K562 (cell line): ENCODE measurements at regions not wholly inside any gene's neighbourhood (a gene's known extent, or its start where the extent isn't known, plus 50 kb on each side); places are given as distances from the start of the nearest gene placed in this dataset.

Experiments
- ATF7 ChIP-seq: fragments of 450-650 bp; IDR thresholded peaks from 2 replicates; pipeline ENCODE4 v1.7.1; 2014; ENCODE audit warnings: mild to moderate bottlenecking, moderate library complexity
- ELF1 ChIP-seq: fragments of 200-800 bp; sonication (Bioruptor generic); IDR thresholded peaks from 2 replicates; pipeline ENCODE4 v1.6.1; 2016; ENCODE audit warnings: missing genetic modification characterization, missing compliant biosample characterization
- FOXJ3 ChIP-seq: sonication (generic); formaldehyde crosslinking; IDR thresholded peaks from 2 replicates; pipeline ENCODE4 v1.4.0; 2020; ENCODE audit warnings: mild to moderate bottlenecking, missing genetic modification reagents
- HNRNPL ChIP-seq: fragments of 200-400 bp; formaldehyde crosslinking; IDR thresholded peaks from 2 replicates; pipeline ENCODE4 v1.6.1; 2017; ENCODE audit warnings: low read depth, mild to moderate bottlenecking, low read length
- KAT8 ChIP-seq: fragments of 450-650 bp; IDR thresholded peaks from 2 replicates; pipeline ENCODE4 v1.6.1; 2016; ENCODE audit warnings: low read depth, mild to moderate bottlenecking
- MEIS2 ChIP-seq: fragments of 450-650 bp; IDR thresholded peaks from 2 replicates; pipeline ENCODE4 v1.6.1; 2014; ENCODE audit warnings: mild to moderate bottlenecking; ENCODE audit not compliant: partially characterized antibody
- NELFE ChIP-seq: IDR thresholded peaks from 2 replicates; pipeline ENCODE4 v1.6.1; 2011; ENCODE audit warnings: mild to moderate bottlenecking; ENCODE audit not compliant: insufficient read depth, insufficient read length
- RBM17 ChIP-seq: fragments of 200-400 bp; formaldehyde crosslinking; IDR thresholded peaks from 2 replicates; pipeline ENCODE4 v1.6.1; 2017; ENCODE audit warnings: low read depth, mild to moderate bottlenecking, low read length, borderline replicate concordance
- SIX5 ChIP-seq, 2 experiments: IDR thresholded peaks; 2 replicates each; pipeline ENCODE4 v1.6.1; 2011; ENCODE audit warnings: low read length in 2 of 2, borderline replicate concordance in 1 of 2, low read depth in 1 of 2, mild to moderate bottlenecking in 1 of 2, moderate library complexity in 1 of 2; ENCODE audit not compliant: insufficient read depth in 1 of 2
- SMC3 ChIP-seq: conservative IDR thresholded peaks from 2 replicates; pipeline ENCODE4 v1.6.1; 2011; ENCODE audit warnings: low read depth, low read length, improper control_type of control experiment; ENCODE audit not compliant: insufficient read depth
- SRF ChIP-seq, 2 experiments: fragments of 250-450, 450-650 bp in 1 of 2; sonication (Bioruptor Pico) in 1 of 2; sonication (generic) in 1 of 2; formaldehyde crosslinking; IDR thresholded peaks; 2 replicates each; pipeline versions ENCODE4 v1.5.0 to v1.5.1; 2020 to 2022; ENCODE audit warnings: mild to moderate bottlenecking in 1 of 2, missing genetic modification reagents in 1 of 2
- SRSF9 ChIP-seq: fragments of 200-400 bp; formaldehyde crosslinking; IDR thresholded peaks from 2 replicates; pipeline ENCODE4 v1.6.1; 2017; ENCODE audit warnings: low read depth, low read length, borderline replicate concordance
- TCF7 ChIP-seq: sonication (generic); IDR thresholded peaks from 2 replicates; pipeline ENCODE4 v1.6.1; 2016; ENCODE audit warnings: antibody characterized with exemption, borderline replicate concordance
- TEAD2 ChIP-seq: fragments of 450-650 bp; IDR thresholded peaks from 2 replicates; pipeline ENCODE4 v1.6.1; 2016; ENCODE audit warnings: missing genetic modification characterization, control low read depth, missing compliant biosample characterization
- TRIM24 ChIP-seq, 2 experiments: fragments of 450-650 bp; IDR thresholded peaks; 2 replicates each; pipeline ENCODE4 v1.6.1; 2016
- ZNF311 ChIP-seq: fragments of 250-450 bp; sonication (Bioruptor Pico); IDR thresholded peaks from 2 replicates; pipeline ENCODE4 v1.4.0; 2020; ENCODE audit warnings: mild to moderate bottlenecking, moderate library complexity
- ZNF586 ChIP-seq: fragments of 450-650 bp; formaldehyde crosslinking; conservative IDR thresholded peaks from 2 replicates; pipeline ENCODE4 v1.4.0; 2020; ENCODE audit warnings: mild to moderate bottlenecking, moderate library complexity
- TF ChIP-seq, protein P1 (sequence below): fragments of 250-450 bp; sonication (Bioruptor Pico); IDR thresholded peaks from 2 replicates; pipeline ENCODE4 v1.5.0; 2020; ENCODE audit warnings: mild to moderate bottlenecking, borderline replicate concordance
- TF ChIP-seq, protein P2 (sequence below): fragments of 250-450 bp; sonication (Bioruptor Pico); IDR thresholded peaks from 2 replicates; pipeline ENCODE4 v1.8.0; 2021; ENCODE audit warnings: moderate library complexity, mild to moderate bottlenecking, inconsistent platforms
- TF ChIP-seq, protein P3 (sequence below), 2 experiments: fragments of 250-450 bp in 1 of 2; fragments of 450-650 bp in 1 of 2; sonication (Bioruptor Pico) in 1 of 2; IDR thresholded peaks; 2 replicates each; pipeline versions ENCODE4 v1.6.1 to v1.8.0; 2016 to 2021; ENCODE audit warnings: mild to moderate bottlenecking in 2 of 2, moderate library complexity in 2 of 2, missing compliant biosample characterization in 1 of 2, missing genetic modification characterization in 1 of 2
- TF ChIP-seq, protein P4 (sequence below), 2 experiments: fragments of 450-650 bp in 1 of 2; sonication (generic) in 1 of 2; formaldehyde crosslinking in 1 of 2; IDR thresholded peaks in 1 of 2; conservative IDR thresholded peaks in 1 of 2; 2 replicates each; pipeline versions ENCODE4 v1.6.1 to v1.8.1; 2016 to 2023; ENCODE audit warnings: mild to moderate bottlenecking in 2 of 2, moderate library complexity in 2 of 2, inconsistent platforms in 1 of 2, missing genetic modification reagents in 1 of 2
- TF ChIP-seq, protein P5 (sequence below): fragments of 450-650 bp; formaldehyde crosslinking; IDR thresholded peaks from 2 replicates; pipeline ENCODE4 v1.4.0; 2020; ENCODE audit warnings: mild to moderate bottlenecking, moderate library complexity

DNA sequence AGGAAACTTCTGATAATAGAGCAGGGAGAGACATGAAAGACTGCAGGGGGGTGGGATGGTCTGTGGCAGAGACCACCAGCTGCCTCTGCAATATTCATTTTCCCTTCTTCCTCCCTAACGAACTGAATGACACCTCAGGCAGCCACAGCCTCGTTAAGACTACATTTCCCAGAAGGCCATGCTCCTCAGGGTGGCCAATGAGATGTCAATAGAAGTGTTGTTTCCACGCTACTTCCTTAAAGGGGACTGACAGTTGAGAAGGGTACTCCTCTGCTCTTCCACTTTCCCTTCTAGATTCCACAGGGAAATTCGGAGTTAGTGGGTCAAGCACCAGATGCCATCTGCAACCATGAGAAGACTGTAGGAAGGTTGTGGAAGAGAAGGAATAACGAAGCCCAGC is 52.0 kb upstream of the DAPK1 start (continued):
- TF ChIP-seq ZNF311 (CRISPR knock-in tag) (no peak), ATF7 (0 out of 2 replicates have a peak, but pooled peaks have one; percentile 15), SRF (CRISPR knock-in tag; IDR thresholded peaks at IDR 0.05) (peak in 1 of 2 experiments; percentile 49; a peak in 1 of 4 replicates), TEAD2 (tag) (no peak), KAT8 (no peak), ELF1 (tag) (no peak; the same call in none of the 2 replicates), SMC3 (no peak), SRSF9 (no peak), TRIM24 (IDR thresholded peaks at IDR 0.05) (no peak), NELFE (no peak), TCF7 (no peak), HNRNPL (no peak), SIX5 (IDR thresholded peaks at IDR 0.05; ENCODE audit: borderline replicate concordance in 1 of 2, insufficient read depth in 1 of 2, low read depth in 1 of 2, low read length in 2 of 2) (peak; percentile 54 to 73), ZNF586 (no peak), FOXJ3 (CRISPR knock-in tag) (no peak), MEIS2 (peak; percentile 29), RBM17 (no peak)
- TF ChIP-seq, protein P1, sequence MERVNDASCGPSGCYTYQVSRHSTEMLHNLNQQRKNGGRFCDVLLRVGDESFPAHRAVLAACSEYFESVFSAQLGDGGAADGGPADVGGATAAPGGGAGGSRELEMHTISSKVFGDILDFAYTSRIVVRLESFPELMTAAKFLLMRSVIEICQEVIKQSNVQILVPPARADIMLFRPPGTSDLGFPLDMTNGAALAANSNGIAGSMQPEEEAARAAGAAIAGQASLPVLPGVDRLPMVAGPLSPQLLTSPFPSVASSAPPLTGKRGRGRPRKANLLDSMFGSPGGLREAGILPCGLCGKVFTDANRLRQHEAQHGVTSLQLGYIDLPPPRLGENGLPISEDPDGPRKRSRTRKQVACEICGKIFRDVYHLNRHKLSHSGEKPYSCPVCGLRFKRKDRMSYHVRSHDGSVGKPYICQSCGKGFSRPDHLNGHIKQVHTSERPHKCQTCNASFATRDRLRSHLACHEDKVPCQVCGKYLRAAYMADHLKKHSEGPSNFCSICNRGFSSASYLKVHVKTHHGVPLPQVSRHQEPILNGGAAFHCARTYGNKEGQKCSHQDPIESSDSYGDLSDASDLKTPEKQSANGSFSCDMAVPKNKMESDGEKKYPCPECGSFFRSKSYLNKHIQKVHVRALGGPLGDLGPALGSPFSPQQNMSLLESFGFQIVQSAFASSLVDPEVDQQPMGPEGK (CRISPR knock-in tag): no peak
- TF ChIP-seq, protein P2, sequence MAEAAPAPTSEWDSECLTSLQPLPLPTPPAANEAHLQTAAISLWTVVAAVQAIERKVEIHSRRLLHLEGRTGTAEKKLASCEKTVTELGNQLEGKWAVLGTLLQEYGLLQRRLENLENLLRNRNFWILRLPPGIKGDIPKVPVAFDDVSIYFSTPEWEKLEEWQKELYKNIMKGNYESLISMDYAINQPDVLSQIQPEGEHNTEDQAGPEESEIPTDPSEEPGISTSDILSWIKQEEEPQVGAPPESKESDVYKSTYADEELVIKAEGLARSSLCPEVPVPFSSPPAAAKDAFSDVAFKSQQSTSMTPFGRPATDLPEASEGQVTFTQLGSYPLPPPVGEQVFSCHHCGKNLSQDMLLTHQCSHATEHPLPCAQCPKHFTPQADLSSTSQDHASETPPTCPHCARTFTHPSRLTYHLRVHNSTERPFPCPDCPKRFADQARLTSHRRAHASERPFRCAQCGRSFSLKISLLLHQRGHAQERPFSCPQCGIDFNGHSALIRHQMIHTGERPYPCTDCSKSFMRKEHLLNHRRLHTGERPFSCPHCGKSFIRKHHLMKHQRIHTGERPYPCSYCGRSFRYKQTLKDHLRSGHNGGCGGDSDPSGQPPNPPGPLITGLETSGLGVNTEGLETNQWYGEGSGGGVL: no peak
- TF ChIP-seq, protein P3, sequence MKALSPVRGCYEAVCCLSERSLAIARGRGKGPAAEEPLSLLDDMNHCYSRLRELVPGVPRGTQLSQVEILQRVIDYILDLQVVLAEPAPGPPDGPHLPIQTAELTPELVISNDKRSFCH (CRISPR knock-in tag; IDR thresholded peaks at IDR 0.05): no peak
- TF ChIP-seq, protein P3 (tag; IDR thresholded peaks at IDR 0.05): no peak
- TF ChIP-seq, protein P4, sequence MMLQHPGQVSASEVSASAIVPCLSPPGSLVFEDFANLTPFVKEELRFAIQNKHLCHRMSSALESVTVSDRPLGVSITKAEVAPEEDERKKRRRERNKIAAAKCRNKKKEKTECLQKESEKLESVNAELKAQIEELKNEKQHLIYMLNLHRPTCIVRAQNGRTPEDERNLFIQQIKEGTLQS (IDR thresholded peaks at IDR 0.05): no peak
- TF ChIP-seq, protein P4 (CRISPR knock-in tag; conservative IDR thresholded peaks at IDR 0.05): no peak
- TF ChIP-seq, protein P5, sequence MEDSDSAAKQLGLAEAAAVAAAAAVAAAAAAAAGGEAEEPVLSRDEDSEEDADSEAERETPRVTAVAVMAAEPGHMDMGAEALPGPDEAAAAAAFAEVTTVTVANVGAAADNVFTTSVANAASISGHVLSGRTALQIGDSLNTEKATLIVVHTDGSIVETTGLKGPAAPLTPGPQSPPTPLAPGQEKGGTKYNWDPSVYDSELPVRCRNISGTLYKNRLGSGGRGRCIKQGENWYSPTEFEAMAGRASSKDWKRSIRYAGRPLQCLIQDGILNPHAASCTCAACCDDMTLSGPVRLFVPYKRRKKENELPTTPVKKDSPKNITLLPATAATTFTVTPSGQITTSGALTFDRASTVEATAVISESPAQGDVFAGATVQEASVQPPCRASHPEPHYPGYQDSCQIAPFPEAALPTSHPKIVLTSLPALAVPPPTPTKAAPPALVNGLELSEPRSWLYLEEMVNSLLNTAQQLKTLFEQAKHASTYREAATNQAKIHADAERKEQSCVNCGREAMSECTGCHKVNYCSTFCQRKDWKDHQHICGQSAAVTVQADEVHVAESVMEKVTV: no peak
